GM21786 (cell line): ENCODE measurements at regions not wholly inside any gene's neighbourhood (a gene's known extent, or its start where the extent isn't known, plus 50 kb on each side); places are given as distances from the start of the nearest gene placed in this dataset.
"Not testable (repeated sequence)": the region's sequence is repeated elsewhere in the genome, so short reads cannot be mapped to it uniquely, and the experiment has no call there.

Experiments used
- ATAC-seq: cut with Tn5 transposase; IDR thresholded peaks from one replicate; pipeline ENCODE4 v1.9.1; 2021; ENCODE audit not compliant: unreplicated experiment

DNA sequence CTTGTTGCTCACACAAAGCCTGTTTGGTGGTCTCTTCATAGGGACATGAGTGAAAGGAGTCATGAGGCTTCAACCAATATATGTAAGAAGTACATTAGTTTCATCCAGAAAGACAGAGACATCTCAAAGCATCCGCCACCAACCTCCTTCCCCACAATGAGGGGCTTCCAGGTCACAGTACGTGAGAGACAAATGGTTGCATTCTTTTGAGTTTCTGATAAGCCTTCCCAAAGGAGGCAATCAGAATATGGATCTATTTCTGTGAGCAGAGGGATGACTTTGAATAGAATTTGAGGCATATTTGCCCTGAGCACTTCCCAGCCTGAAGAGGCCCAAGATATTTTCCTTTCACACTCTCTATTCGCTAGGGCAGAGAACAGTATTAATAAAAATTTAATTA is 931.1 kb downstream of the FAM181B start:
- no peak for ATAC-seq

DNA sequence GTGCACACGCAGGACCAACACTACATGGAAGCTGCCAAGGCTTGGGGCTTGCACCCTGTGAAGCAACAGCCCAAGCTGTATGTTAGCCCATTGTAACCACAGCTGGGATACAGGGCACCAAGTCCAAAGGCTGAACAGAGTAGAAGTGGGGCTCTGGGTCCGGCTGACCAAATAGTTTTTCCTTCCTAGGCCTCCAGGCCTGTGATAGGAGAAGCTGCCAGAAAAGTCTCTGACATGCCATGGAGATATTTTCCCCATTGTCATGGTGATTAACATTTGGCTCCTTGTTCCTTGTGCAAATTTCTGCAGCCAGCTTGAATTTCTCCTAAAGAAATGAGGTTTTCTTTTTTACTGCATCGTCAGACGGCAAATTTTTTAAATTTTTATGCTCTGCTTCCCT is 941.2 kb downstream of the FAM181B start:
- ATAC-seq: no peak

DNA sequence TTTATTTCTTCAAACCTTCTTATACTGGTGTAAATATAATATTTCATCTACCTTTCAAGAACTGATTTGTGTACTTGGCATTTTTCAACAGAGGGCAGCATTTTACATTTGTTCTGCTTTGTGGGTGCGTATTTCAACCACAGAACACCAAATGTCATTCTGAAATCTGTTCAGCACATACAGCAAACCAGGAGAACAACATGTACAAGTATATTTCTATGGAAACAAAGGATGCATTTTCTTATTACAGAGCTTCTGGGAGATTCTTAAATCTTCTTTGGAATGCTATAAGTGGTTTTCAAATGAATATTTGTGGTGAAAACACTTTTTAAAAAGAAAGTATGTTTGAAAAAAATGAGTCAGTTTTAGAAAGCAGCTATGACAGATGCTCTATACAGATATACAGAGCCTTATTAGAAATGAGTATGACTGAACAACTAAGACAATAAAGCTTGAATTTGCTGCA is 946.0 kb downstream of the FAM181B start:
- ATAC-seq: peak; percentile 76

DNA sequence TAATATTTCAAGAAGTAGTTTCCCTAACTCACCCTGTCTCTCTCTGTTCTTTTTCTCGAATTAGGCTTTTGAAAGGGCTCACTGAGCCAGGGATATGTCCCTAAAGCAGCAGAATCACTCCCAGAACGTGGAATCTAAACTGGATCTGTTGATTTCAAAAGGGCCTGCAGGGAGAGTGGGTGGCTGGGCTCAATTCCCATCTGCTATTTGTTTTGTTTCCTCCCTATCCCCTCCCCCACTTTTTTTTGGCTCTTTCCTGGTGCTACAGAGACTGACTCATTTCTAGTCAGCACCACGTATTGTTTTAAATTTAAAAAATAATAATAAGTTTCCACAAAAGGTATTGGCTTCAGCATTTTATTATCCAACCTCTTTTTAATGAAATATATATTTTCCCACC is 961.5 kb downstream of the FAM181B start:
- ATAC-seq: no peak

DNA sequence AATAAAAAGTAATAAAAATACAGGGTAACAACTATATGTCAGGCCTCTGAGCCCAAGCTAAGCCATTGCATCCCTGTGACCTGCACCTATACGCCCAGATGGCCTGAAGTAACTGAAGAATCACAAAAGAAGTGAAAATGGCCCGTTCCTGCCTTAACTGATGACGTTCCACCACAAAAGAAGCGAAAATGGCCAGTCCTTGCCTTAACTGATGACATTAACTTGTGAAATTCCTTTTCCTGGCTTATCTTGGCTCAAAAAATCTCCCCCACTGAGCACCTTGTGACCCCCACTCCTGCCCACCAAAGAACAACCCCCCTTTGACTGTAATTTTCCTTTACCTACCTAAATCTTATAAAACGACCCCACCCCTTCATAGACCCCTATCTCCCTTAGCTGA is 963.8 kb downstream of the FAM181B start:
- not testable (repeated sequence) for ATAC-seq

DNA sequence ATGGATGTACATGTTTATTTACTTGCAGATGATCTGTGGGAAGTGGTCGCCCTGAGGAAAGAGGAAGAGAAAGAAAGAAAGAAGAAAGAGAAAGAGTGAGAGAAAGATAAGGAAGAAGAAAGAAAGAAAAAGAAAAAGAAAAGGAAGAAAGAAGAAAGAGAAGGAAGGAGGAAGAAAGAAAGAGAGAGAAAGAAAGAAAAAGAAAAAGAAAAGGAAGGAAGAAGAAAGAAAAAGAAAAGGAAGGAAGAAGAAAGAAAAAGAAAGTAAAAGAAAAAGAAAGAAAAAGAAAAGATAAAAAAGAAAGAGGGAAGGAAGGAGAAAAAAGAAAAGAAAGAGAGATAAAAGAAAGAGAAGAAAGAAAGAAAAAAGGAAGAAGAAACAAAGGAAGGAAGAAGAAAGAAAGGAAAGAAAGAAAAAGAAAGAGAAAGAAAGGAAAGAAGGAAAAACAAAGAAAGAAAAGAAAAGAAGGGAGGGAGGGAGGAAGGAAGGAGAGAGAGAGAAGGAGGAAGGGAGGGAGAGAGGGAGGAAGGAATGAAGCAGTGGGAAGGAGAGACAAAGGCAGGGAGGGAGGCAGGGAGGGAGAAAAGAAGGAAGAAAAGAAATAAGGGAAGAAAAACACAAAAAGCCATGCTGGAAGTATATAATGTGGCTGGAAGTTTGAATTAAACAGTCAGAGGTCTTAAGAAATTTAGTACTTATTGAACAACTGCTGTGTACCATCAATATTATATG is 976.6 kb downstream of the FAM181B start:
- ATAC-seq: no peak

DNA sequence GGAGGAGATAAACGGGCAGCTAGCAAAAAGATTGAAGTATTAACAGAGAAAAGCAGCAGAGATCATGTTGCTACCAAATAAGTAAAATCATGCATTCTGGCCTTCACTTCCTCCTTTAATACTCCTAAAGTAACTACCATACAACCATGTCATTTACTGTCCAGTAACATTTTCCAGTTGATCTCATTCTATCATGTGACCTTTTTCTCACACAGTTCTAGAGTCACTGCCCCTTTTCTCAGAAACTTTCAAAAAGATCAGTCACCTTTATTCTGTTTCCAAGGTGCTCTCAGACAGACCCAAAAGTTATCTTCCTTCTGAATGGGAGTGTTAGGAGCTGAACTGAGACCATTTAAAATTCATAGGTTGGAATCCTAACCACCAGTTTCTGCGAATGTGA is 984.4 kb downstream of the FAM181B start:
- ATAC-seq: no peak

DNA sequence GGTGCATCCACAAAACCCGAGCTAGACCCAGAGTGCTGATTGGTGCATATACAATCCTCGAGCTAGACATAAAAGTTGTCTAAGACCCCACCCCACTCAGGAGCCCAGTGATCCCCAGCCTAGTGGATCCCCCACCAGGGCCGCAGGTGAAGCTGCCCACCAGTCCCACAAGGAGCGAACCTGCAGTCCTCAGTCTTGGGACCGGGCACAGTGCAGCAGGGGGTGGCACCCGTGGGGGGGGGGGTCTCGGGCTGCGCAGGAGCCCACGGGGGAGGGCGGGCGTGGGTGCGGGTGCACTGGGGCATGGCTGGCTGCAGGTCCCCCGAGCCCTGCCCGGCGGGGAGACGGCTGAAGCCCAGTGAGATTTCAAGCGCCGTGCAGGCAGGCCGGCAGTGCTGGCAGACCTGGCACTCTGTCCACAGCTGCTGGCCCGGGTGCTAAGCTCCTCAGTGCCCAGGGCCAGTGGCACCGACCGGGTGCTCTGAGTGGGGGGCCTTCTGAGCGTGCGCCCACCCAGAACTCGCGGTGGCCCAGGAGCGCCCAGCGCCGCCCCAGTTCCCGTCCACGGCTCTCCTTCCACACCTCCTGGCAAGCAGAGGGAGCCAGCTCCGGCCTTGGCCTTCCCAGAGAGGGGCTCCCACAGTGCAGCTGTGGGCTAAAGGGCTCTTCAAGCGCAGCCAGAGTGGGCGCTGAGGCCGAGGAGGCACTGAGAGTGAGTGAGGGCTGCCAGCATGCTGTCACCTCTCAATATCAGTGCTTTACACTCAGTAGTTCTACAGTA is 989.1 kb downstream of the FAM181B start:
- ATAC-seq: no peak

DNA sequence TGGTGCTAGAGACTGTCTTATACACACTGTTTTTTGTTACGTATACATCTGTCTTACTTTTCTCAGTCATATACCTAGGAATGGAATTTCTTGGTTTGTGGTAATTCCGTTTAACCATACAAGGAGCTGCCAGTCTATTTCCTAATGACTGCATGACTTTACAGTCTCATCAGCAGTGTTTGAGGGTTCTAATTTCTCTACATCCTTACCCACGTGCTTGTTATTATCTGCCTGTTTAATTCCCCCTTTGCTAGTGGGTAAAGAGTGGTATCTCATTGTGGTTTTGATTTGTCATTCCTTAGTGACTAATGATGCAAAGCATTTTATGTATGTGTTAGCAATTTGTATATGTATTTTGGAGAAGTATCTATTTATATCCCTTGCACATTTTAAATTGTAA is 1008.0 kb downstream of the FAM181B start:
- no peak for ATAC-seq

DNA sequence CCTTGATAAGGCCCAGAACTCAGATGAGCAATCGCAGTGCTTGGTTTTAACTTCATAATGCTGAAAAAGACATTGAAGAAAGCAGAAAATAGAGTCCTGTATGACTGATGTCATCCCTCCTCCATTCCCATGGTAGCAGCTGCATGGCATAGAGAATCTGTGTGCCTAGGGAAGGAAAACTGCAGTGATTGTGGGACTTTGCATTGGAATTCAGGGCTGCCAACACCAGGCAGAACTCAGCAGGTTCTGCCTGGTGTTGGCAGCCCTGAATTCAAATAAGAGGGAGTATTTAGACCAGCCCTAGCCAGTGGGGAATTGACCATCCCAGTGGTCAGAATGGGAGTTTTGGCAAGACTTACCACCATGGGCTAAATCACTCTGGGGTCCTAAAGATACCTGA is 1016.0 kb downstream of the FAM181B start:
- ATAC-seq: no peak

DNA sequence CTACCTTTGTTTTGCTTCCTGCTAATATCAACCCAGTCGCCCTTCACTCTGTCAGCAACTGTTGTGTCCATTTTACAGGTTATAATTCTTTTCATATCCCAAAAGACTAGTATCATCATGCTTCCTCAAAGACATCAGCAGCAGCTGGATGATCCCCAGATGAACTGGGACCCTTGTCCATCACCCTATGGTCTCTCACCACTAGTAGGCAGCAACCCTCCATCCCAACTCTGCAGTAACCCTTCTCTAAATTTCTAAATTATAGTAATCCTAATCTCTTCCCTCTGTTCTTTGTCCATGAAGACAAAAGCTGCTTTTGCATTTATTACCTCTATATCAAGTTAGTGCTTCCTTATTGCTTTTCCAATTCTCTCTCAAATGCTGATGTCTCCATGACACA is 1025.8 kb downstream of the FAM181B start:
- no peak for ATAC-seq

DNA sequence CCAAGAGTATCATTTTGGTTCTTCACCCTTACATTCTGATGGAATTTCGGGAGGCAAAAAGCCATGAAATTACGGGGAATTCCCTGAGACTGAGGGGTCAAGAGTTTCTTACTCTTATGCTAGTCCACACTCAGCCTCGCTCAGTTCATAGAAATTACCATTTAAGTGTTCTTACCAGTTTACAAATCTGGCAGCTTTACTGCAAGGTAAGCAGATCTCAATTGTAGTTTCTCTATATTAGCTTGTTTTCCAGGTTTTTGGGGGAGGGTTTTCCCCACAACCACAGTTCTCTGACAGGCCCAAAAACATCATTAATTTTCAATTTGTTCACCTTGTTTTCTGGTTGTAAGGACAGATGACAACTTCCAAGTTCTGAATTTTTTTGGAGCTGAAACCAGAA is 1028.4 kb downstream of the FAM181B start:
- ATAC-seq: no peak

DNA sequence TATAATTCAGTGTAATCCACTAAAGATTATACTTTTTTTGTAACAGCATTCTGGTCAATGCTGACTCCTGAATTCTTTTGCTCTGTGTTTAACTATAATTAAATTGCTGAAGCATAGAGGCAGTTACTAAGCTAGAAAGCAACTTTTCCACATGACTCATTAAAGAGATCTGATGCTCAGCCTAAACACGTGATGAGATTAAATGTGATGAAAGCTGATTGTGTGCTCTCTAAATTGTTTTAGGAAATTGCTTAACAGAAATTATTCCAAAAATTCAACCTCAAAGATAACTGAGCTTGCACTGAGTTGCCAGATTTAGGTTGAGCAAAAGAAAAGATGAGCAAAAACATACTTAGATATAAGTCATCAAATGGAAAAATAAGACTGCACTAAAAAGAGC is 1033.6 kb downstream of the FAM181B start:
- ATAC-seq: no peak

DNA sequence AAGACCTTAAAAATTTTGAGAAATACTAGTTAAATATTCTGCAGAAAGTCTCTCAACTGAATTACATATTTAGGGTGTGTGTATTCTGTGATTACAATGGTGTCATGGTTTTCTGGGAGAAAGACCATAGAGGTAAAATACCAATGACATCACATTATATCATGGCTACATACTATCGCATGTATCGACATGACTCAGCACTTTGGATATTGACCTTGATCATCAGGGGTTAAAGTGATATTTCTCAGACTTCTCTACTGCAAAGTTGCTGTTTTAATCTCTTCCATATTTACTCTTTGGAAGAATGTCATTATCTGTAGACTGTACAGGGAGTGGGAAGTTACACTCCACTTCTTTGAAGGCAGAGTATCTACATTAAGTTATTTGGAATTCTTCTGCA is 1046.6 kb downstream of the FAM181B start:
- no peak for ATAC-seq

DNA sequence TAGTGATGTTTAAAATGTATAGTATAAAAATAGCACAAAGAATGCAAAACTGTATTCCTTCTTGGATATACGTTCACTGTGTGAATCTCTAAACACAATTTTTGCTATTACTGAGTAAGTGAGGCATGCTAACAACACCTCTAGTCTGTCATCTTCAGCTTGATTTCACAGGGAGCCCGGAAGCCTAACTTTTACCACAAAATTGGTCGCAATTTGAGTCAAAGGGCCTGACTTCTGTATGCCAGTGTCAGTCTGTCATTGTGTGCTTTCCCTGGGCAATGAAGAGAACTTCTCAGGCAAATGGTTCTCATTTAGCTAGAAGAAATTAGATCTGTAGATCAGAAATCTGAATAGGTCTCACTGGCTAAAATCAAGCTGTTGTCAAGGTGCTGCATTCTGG is 1059.5 kb downstream of the FAM181B start:
- ATAC-seq: peak; percentile 58

DNA sequence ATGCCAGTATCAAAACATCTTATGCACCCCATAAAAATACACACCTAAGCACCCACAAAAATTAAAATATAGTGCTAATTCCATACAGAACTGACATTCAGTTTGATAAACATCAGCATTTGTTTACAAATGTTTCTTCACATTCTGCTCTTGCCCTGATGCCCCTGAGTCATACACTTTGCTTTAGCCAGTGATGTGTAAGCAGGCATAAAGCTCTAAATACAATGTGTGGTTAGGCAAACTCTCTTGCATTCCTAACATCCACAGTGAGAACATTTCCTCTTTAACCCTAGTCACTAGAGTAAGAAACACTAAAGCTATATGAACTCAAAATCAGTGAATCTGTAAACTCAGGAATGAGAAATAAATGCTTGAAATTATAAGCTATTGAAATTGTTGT is 1060.7 kb downstream of the FAM181B start:
- no peak for ATAC-seq

DNA sequence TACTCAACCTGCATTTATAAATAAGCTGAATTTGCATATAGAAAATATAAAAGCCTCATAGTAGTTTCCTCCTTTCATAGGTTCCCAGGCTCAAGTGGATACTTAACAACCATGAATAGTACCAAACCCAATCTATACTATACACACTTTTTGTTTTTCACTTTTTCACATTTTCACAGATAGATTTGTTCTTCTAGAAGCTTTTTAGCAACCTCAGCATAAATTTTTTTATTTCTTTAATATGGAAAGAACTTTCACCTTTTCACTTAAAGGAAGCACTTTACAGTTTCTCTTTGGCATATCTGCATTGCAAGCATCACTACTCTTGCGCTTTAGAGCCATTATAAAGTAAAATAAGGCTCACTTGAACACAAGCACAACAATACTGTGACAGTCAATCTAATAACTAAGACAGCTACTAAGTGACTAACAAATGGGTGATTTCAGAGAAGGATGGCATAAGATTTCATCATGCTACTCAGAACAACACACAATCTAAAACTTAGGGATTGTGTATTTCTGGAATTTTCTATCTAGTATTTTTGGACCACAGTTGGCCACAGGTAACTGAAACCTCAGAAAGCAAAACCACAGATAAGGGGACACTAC is 1063.6 kb downstream of the FAM181B start:
- no peak for ATAC-seq

DNA sequence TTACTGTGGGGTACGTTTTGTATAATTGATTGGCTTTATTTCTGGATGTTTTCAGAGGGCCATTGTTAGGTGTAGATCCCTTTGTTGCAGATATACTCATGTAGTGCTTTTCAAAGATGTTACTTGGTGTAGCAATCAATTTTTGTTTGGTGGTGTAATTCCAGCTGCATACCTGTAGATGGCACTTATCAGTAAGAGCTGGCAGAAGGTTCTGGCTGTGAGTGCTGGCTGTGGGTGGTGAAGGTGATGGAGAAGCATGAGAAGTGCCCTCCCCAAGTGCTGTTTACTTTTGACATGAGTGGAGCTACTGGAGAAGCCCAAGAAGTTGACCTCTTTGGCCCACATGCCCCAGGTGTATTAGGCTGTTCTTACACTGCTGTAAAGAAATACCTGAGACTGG is 1074.9 kb downstream of the FAM181B start:
- ATAC-seq: peak; percentile 80

DNA sequence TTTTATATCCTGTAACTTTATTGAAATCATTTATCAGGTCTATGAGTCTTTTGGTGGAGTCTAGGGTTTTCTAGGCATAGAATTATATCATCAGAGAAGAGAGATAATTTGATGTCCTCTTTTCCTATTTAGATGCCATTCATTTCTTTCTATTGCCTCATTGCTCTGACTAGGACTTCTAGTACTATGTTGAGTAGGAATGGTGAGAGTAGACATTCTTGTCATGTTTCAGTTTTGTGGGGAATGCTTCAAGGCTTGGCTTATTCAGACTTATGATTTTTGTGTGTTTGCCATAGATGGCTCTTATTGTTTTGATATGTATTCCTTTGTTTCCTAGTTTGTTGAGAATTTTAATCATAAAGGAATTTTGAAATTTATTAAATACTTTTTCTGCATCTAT is 1078.3 kb downstream of the FAM181B start:
- ATAC-seq: no peak

DNA sequence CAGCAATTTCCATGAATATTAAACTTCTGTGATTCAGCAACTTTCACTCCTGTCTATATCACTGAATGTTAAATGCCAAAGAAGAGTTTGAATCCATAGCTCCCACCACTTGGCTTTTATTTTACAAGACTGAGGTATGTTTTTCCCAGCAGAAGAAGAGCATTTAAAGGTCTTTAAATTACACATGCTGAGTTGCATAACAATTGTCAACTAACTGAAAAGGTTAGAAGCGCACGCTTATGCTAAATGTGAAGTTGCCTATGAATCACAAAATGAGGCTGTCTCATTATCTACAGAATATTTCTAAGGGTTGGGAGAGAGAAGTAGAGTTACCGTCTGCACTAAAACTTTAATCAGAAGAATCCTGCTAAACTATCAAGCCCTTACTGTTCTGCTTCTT is 1086.3 kb downstream of the FAM181B start:
- ATAC-seq: no peak

DNA sequence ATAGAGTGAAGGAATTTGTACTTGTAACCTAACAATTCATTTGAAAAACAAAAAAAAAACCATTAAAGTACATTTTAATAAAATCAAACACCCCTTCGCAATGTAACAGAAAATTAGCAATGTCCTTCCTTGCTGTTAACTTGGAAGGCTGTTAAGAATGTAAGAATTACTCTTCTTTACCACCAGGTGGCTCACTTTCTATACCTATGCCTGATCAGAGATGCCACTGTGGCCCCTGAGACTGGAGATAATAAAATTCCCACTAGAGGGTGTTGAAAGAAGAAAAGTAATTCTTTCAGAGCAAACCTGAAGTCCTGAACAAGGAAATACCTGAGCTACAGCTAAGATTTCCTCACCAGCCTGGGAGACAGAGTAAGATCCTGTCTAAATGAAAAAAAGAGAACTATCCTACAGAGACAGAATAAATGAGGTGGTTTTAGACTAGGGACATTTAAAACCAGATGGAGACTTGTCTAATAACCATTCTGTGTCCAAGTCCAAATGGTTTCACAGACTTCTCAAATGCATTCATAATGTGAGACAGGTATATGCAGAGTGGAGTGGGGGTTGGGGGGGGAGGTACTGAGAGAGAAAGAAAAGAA is 1089.3 kb downstream of the FAM181B start:
- ATAC-seq: peak; percentile 98

DNA sequence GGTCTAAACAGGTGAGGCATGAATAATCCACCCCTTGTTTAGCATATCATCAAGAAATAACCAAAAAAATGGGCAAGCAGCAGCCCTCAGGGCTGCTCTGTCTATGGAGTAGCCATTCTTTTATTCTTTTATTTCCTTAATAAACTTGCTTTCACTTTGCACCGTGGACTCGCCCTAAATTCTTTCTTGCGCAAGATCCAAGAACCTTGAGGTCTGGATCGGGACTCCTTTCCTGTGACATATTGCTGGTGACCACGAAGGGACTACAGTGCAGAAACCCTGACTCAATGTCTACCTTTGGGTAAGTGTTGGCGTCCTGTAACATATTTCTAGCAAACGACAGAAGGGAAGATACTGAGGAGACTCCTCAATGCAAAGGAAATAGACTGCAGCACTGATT is 1099.2 kb downstream of the FAM181B start:
- ATAC-seq: no peak
